ENCODE measurements at regions not wholly inside any gene's neighbourhood (a gene's known extent, or its start where the extent isn't known, plus 50 kb on each side); places are given as distances from the start of the nearest gene placed in this dataset.

GRCh38 chr4:159922119-159922518 is 819.2 kb downstream of the RAPGEF2 start:
- no peak for TF ChIP-seq CTCF (IDR thresholded peaks at IDR 0.05)
- no peak for TF ChIP-seq POLR2AphosphoS5 (IDR thresholded peaks at IDR 0.05)
- no peak for TF ChIP-seq POLR2A (IDR thresholded peaks at IDR 0.05)
- no peak for TF ChIP-seq EP300 (IDR thresholded peaks at IDR 0.05; ENCODE audit: low read depth)
